ENCODE measurements at regions not wholly inside any gene's neighbourhood (a gene's known extent, or its start where the extent isn't known, plus 50 kb on each side); places are given as distances from the start of the nearest gene placed in this dataset.

DNA sequence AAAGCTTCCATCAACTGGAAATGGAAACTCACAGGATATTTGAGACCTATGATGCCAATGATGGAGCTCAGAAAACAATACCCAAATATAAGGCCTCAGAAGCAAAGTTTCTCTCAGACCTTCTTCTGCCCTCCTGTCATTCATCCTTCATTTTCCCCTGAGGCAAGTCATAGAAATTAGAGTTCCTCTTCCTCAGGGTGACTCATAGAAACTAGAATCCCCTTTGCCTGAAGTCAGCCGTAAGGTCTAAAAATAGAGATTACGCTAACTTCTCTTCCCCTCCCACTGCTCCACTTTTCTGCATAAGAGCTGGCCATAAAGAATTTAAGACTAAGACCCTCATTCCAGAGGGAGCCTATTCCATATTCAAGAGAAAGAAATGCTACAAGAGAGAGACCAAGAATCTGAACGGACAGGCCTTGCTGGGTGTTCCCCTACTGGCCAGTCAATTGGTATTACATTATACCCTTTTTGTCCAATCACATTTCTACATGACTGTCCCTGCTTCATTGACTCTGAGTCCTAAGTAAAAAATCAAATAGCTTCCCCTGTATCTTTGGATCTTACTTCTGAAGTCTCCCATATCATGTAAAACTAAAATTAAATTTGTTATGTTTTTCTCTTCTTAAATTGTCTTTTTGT, 994.9 kb downstream of the ADGRL2 start:
- Histone ChIP-seq H3K9me3 (ENCODE audit: low read depth) (no peaks in the 10 kb centered on the region), H3K36me3 (no peaks in the 10 kb centered on the region), H3K27ac (no peak overlapping the region), H3K4me1 (ENCODE audit: low read depth) (no peaks in the 10 kb centered on the region), H3K27me3 (no peaks in the 10 kb centered on the region), H3K4me3 (no peak overlapping the region)
- TF ChIP-seq, protein P1, sequence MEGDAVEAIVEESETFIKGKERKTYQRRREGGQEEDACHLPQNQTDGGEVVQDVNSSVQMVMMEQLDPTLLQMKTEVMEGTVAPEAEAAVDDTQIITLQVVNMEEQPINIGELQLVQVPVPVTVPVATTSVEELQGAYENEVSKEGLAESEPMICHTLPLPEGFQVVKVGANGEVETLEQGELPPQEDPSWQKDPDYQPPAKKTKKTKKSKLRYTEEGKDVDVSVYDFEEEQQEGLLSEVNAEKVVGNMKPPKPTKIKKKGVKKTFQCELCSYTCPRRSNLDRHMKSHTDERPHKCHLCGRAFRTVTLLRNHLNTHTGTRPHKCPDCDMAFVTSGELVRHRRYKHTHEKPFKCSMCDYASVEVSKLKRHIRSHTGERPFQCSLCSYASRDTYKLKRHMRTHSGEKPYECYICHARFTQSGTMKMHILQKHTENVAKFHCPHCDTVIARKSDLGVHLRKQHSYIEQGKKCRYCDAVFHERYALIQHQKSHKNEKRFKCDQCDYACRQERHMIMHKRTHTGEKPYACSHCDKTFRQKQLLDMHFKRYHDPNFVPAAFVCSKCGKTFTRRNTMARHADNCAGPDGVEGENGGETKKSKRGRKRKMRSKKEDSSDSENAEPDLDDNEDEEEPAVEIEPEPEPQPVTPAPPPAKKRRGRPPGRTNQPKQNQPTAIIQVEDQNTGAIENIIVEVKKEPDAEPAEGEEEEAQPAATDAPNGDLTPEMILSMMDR (IDR thresholded peaks at IDR 0.05; ENCODE audit: low read depth, low read length): no peak
- DNase-seq (ENCODE audit: low read depth in 1 of 2, low spot score in 1 of 2): no peak

DNA sequence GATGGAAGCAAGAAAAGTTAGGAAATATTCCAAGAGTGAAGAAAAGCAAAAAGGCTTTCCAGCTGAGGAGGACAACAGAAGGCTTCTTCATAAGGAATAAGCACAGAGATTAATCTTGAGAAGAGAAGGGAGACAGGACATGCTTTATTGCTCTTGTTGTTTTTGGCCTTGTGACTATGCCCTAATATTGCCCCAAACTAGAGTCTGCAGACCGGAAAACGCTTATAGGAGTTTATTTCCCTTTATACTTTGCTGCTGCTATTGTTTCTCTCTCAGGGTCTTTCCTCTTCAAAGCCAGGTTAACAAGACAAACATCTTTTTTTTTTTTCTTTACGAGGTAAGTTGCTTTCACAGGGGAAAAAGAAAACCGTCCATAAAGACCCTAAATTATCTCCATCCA, 991.4 kb downstream of the ADGRL2 start:
- Histone ChIP-seq H3K9me3 (ENCODE audit: low read depth) (no peaks in the 10 kb centered on the region), H3K36me3 (no peaks in the 10 kb centered on the region), H3K4me1 (ENCODE audit: low read depth) (no peaks in the 10 kb centered on the region), H3K4me3 (no peak overlapping the region), H3K27me3 (no peaks in the 10 kb centered on the region), H3K27ac (no peak overlapping the region)
- TF ChIP-seq, protein P1 (IDR thresholded peaks at IDR 0.05; ENCODE audit: low read depth, low read length): no peak
- DNase-seq (ENCODE audit: low read depth in 1 of 2, low spot score in 1 of 2): no peak

DNA sequence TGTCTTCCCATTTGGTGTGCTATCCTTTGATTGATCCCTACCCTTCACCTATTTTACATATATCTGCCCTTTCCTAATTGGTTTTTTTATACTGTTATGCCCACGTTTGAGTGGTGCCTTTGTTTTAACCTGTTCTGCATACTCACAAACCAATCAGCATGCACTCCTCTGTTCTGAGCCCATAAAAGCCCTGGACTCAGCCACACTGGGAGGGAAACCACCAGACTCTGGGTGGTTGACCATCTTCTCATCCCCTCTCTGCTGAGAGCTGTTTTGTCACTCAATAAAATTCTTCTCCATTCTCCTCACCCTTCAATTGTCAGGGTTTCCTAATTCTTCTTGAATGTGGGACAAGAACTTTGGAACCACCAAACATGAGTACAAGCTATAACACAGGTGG, 989.8 kb downstream of the ADGRL2 start:
- Histone ChIP-seq H3K27me3 (no peaks in the 10 kb centered on the region), H3K36me3 (no peaks in the 10 kb centered on the region), H3K4me3 (no peak overlapping the region), H3K9me3 (ENCODE audit: low read depth) (no peaks in the 10 kb centered on the region), H3K4me1 (ENCODE audit: low read depth) (no peaks in the 10 kb centered on the region), H3K27ac (no peak overlapping the region)
- TF ChIP-seq, protein P1 (IDR thresholded peaks at IDR 0.05; ENCODE audit: low read depth, low read length): no peak
- DNase-seq (ENCODE audit: low read depth in 1 of 2, low spot score in 1 of 2): no peak

DNA sequence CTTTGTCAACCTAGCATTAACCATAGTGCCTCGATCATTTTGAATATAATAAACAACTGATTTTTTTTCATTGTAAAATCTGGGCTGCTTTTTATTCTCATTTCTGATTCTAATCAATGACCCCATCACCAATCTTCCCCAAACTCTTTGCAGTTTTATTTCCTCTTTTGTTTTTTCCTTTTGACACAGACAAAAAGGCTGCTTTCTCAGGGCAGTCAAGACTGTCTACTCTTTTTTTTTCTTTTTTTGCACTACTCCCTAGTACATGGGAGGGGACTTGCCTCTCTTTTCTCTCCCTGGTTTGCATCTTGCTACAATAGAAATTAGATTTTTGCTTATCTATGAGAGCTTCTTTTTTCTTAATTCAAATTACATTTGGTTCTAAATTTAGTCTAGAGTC, 987.9 kb downstream of the ADGRL2 start:
- Histone ChIP-seq H3K27me3 (no peaks in the 10 kb centered on the region), H3K36me3 (no peaks in the 10 kb centered on the region), H3K4me1 (ENCODE audit: low read depth) (no peaks in the 10 kb centered on the region), H3K27ac (no peak overlapping the region), H3K9me3 (ENCODE audit: low read depth) (no peaks in the 10 kb centered on the region), H3K4me3 (no peak overlapping the region)
- TF ChIP-seq, protein P1 (IDR thresholded peaks at IDR 0.05; ENCODE audit: low read depth, low read length): no peak
- DNase-seq (ENCODE audit: low read depth in 1 of 2, low spot score in 1 of 2): no peak

DNA sequence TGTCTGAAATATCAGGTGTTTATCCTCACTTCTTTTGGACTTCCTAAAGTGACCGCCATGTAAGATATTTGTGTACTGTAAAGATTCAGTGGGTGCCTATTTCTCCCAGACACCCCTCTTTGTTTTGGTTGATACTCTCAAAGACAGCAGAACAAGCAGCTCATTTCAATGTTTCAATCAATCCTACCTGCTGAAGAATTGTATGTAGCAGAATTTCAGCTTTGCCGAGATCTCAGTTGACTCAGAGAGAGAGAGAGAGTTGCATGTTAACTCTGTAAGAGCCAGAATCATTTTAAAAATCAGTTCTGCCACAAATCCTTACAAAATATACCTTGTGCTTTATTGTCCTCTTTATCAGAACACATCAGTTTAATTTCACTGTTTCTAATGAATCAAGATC, 987.3 kb downstream of the ADGRL2 start:
- H3K9me3 ChIP-seq (ENCODE audit: low read depth): no peaks in the 10 kb centered on the region
- no peak for DNase-seq (ENCODE audit: low read depth in 1 of 2, low spot score in 1 of 2)
- H3K36me3 ChIP-seq: no peaks in the 10 kb centered on the region
- H3K27ac ChIP-seq: no peak overlapping the region
- no peaks in the 10 kb centered on the region for H3K4me1 ChIP-seq (ENCODE audit: low read depth)
- no peak overlapping the region for H3K4me3 ChIP-seq
- TF ChIP-seq, protein P1 (IDR thresholded peaks at IDR 0.05; ENCODE audit: low read depth, low read length): no peak
- no peaks in the 10 kb centered on the region for H3K27me3 ChIP-seq
